Stimulated activated CD4-positive, alpha-beta T cell treated with anti-CD3 and anti-CD28 coated beads, Interleukin-1b, Interleukin-23, amount 100 ng/mL, for 48 hours (primary cell): ENCODE measurements at regions not wholly inside any gene's neighbourhood (a gene's known extent, or its start where the extent isn't known, plus 50 kb on each side); places are given as distances from the start of the nearest gene placed in this dataset.

ENCODE experiments used
- DNase-seq: peaks from one replicate; pipeline ENCODE4 v3.0.0-alpha.2; 2020

GRCh38 chr2:23330214-23330613 lies 54.8 kb upstream of the KLHL29 start:
- DNase-seq, result no peak
